IMR-90 (cell line): ENCODE measurements at regions not wholly inside any gene's neighbourhood (a gene's known extent, or its start where the extent isn't known, plus 50 kb on each side); places are given as distances from the start of the nearest gene placed in this dataset.

Source experiments
- ATAC-seq: fragments of 200-7000 bp; cut with Tn5 transposase; 2 replicates; pipeline ENCODE4 v1.9.1; 2020; ENCODE audit warnings: low read depth, mild to moderate bottlenecking, moderate library complexity
- BruUV-seq: library from RNA; stranded (reverse); fragments of 400-500 nt; replicated peaks from 2 replicates; lab custom pipeline; 2021; lab: Mats Ljungman, UMichigan
- CTCF ChIA-PET: fragments of 300-600 bp; formaldehyde crosslinking; extraction: SDS; loops from one replicate; lab custom pipeline; 2021; ENCODE audit warnings: antibody characterized with exemption; lab: Yijun Ruan, JAX
- POLR2A ChIA-PET: fragments of 300-600 bp; sonication (Branson Sonifier 250); formaldehyde crosslinking; loops from one replicate; lab custom pipeline; 2022; ENCODE audit warnings: antibody characterized with exemption; ENCODE audit not compliant: unreplicated experiment; lab: Charles Lee
- DNase-seq: peaks from one replicate; pipeline ENCODE4 v3.0.0; 2013
- H2AFZ ChIP-seq: replicated peaks from 2 replicates; pipeline ENCODE3; 2013; ENCODE audit warnings: low read length, mild to moderate bottlenecking; ENCODE audit not compliant: poor library complexity
- H2AK5ac ChIP-seq: 2 replicates; pipeline ENCODE4 v1.6.1; 2013; ENCODE audit warnings: low read depth, low read length, inconsistent platforms
- H2AK9ac ChIP-seq: replicated peaks from 2 replicates; pipeline ENCODE3; 2013; ENCODE audit warnings: mild to moderate bottlenecking, low read depth, low read length, moderate library complexity; ENCODE audit not compliant: poor library complexity
- H2BK120ac ChIP-seq: 2 replicates; pipeline ENCODE4 v1.6.1; 2013; ENCODE audit warnings: low read depth, low read length, inconsistent platforms
- H2BK15ac ChIP-seq: 3 replicates; pipeline ENCODE4 v1.6.1; 2013; ENCODE audit warnings: low read depth, low read length, inconsistent platforms
- H2BK20ac ChIP-seq: 2 replicates; pipeline ENCODE4 v1.6.1; 2013; ENCODE audit warnings: low read depth, mild to moderate bottlenecking, inconsistent platforms, low read length, moderate library complexity
- H2BK5ac ChIP-seq: 2 replicates; pipeline ENCODE4 v1.6.1; 2013; ENCODE audit warnings: mild to moderate bottlenecking, low read depth, low read length, inconsistent platforms; ENCODE audit not compliant: poor library complexity, severe bottlenecking
- H3K14ac ChIP-seq: replicated peaks from 2 replicates; pipeline ENCODE4 v1.6.1; 2013; ENCODE audit warnings: low read depth, low read length, inconsistent platforms
- H3K18ac ChIP-seq: 2 replicates; pipeline ENCODE4 v1.6.1; 2013; ENCODE audit warnings: low read depth, low read length, control low read depth
- H3K23ac ChIP-seq: 2 replicates; pipeline ENCODE4 v1.6.1; 2013; ENCODE audit warnings: low read depth, low read length, inconsistent platforms
- H3K27ac ChIP-seq: 2 replicates; pipeline ENCODE4 v1.5.1; 2013; ENCODE audit warnings: mild to moderate bottlenecking, control low read depth, low read length; ENCODE audit not compliant: insufficient read depth
- H3K27me3 ChIP-seq: 2 replicates; pipeline ENCODE4 v1.6.1; 2013; ENCODE audit warnings: low read length; ENCODE audit not compliant: control insufficient read depth, insufficient read depth
- H3K36me3 ChIP-seq: 2 replicates; pipeline ENCODE4 v1.6.1; 2013; ENCODE audit warnings: low read length, mixed read lengths; ENCODE audit not compliant: control insufficient read depth, insufficient read depth
- H3K4ac ChIP-seq: 2 replicates; pipeline ENCODE4 v1.6.1; 2013; ENCODE audit warnings: low read depth, low read length, inconsistent platforms
- H3K4me1 ChIP-seq: 2 replicates; pipeline ENCODE4 v1.6.1; 2013; ENCODE audit warnings: low read length, mixed read lengths; ENCODE audit not compliant: control insufficient read depth, insufficient read depth
- H3K4me2 ChIP-seq: 2 replicates; pipeline ENCODE4 v1.6.1; 2013; ENCODE audit warnings: low read depth, mild to moderate bottlenecking, control low read depth, low read length, moderate library complexity
- H3K4me3 ChIP-seq: 2 replicates; pipeline ENCODE4 v1.5.1; 2013; ENCODE audit warnings: low read depth, mild to moderate bottlenecking, control low read depth, low read length, moderate library complexity; ENCODE audit not compliant: insufficient read depth
- H3K56ac ChIP-seq: 2 replicates; pipeline ENCODE4 v1.6.1; 2013; ENCODE audit warnings: low read length, inconsistent platforms; ENCODE audit not compliant: insufficient read depth; ENCODE audit errors: extremely low read depth
- H3K79me1 ChIP-seq, 2 experiments: 2 replicates each; pipeline ENCODE4 v1.6.1; 2013; ENCODE audit warnings: low read length in 2 of 2, inconsistent platforms in 1 of 2, low read depth in 1 of 2
- H3K9ac ChIP-seq: 2 replicates; pipeline ENCODE4 v1.6.1; 2013; ENCODE audit warnings: low read depth, low read length, control low read depth
- H3K9me1 ChIP-seq: 2 replicates; pipeline ENCODE4 v1.6.1; 2013; ENCODE audit warnings: low read length, inconsistent platforms; ENCODE audit not compliant: insufficient read depth
- H3K9me3 ChIP-seq: 2 replicates; pipeline ENCODE4 v1.6.1; 2013; ENCODE audit warnings: low read length; ENCODE audit not compliant: control insufficient read depth, insufficient read depth
- H4K20me1 ChIP-seq: 2 replicates; pipeline ENCODE4 v1.6.1; 2013; ENCODE audit warnings: low read length, inconsistent platforms; ENCODE audit not compliant: insufficient read depth
- H4K5ac ChIP-seq: 2 replicates; pipeline ENCODE4 v1.6.1; 2013; ENCODE audit warnings: mild to moderate bottlenecking, low read depth, low read length, control low read depth
- H4K8ac ChIP-seq, 2 experiments: 2 replicates each; pipeline ENCODE4 v1.6.1; 2013; ENCODE audit warnings: low read depth in 2 of 2, low read length in 2 of 2, control low read depth in 1 of 2, inconsistent platforms in 1 of 2
- H4K91ac ChIP-seq: 2 replicates; pipeline ENCODE4 v1.6.1; 2013; ENCODE audit warnings: low read depth, low read length, inconsistent platforms; ENCODE audit not compliant: insufficient read depth
- BHLHE40 ChIP-seq: fragments of 150-350 bp; IDR thresholded peaks from 2 replicates; pipeline ENCODE4 v1.6.1; 2016; ENCODE audit warnings: mild to moderate bottlenecking, low read depth, low read length
- CEBPB ChIP-seq: IDR thresholded peaks from 2 replicates; pipeline ENCODE4 v1.6.1; 2012; ENCODE audit warnings: low read depth, low read length, improper control_type of control experiment
- CHD1 ChIP-seq: IDR thresholded peaks from 2 replicates; pipeline ENCODE4 v1.6.1; 2012; ENCODE audit warnings: low read depth, low read length, improper control_type of control experiment
- CTCF ChIP-seq: conservative IDR thresholded peaks from 2 replicates; pipeline ENCODE4 v1.5.1; 2012; ENCODE audit warnings: mild to moderate bottlenecking, low read depth, low read length, improper control_type of control experiment
- MAZ ChIP-seq: IDR thresholded peaks from 2 replicates; pipeline ENCODE4 v1.6.1; 2012; ENCODE audit warnings: low read depth, mild to moderate bottlenecking, low read length, improper control_type of control experiment, moderate library complexity, borderline replicate concordance
- POLR2A ChIP-seq: IDR thresholded peaks from 2 replicates; pipeline ENCODE4 v1.6.1; 2012; ENCODE audit warnings: mild to moderate bottlenecking, low read depth, low read length
- USF2 ChIP-seq: fragments of 150-350 bp; IDR thresholded peaks from 2 replicates; pipeline ENCODE4 v1.6.1; 2017; ENCODE audit warnings: mild to moderate bottlenecking, antibody characterized with exemption, low read length, low read depth
- WGBS, 2 experiments: methylation state at CpG; one replicate each; pipeline versions ENCODE4 v1.1.5 to v1.1.7; 2013; ENCODE audit warnings: missing lambda C conversion rate in 2 of 2; ENCODE audit not compliant: insufficient read length in 1 of 2; ENCODE audit errors: extremely low coverage in 2 of 2; 5-methylcytosine and 5-hydroxymethylcytosine counted together
- dilution Hi-C: fragments of 300-500 bp; cut with HindIII; formaldehyde crosslinking; loops from one replicate; pipeline ENCODE4 v1.14.3; 2018; ENCODE audit warnings: low sequenced_read_pairs; ENCODE audit not compliant: unreplicated experiment
- in situ Hi-C: fragments of 300-500 bp; cut with MboI; formaldehyde crosslinking; loops from 3 replicates; pipeline ENCODE4 v1.14.3; 2019; ENCODE audit warnings: low sequenced_read_pairs, inconsistent platforms, mixed read lengths
- intact Hi-C: fragments of 100-400 bp; cut with micrococcal nuclease; formaldehyde crosslinking; loops from 2 replicates; pipeline ENCODE4 v1.10.0; 2022

- H3K14ac ChIP-seq = no peak overlapping the region
- no peak overlapping the region for H3K9ac ChIP-seq
- DNase-seq = no peak
- H3K4me2 ChIP-seq = no peak overlapping the region
- no peak overlapping the region for H2AFZ ChIP-seq
- dilution Hi-C loops = no loop called here
- H3K4me1 ChIP-seq = no peaks in the 10 kb centered on the region
- H3K9me3 ChIP-seq = peaks cover 10% of the 10 kb centered on the region
- H2AK5ac ChIP-seq = no peak overlapping the region
- intact Hi-C loops = no loop called here
- ChIA-PET CTCF (interaction anchor here (0.7 kb wide), 1 partner anchor 667 kb away, joined by 4 read pairs; no protein-coding TSS in a partner anchor), POLR2A (no interaction called here)
- no peaks in the 10 kb centered on the region for H3K9me1 ChIP-seq
- no peak overlapping the region for H3K18ac ChIP-seq
- H4K20me1 ChIP-seq = no peaks in the 10 kb centered on the region
- no peak overlapping the region for H2BK20ac ChIP-seq
- no peak overlapping the region for H2BK120ac ChIP-seq
- H3K23ac ChIP-seq = no peak overlapping the region
- no peak overlapping the region for H4K8ac ChIP-seq
- no peak overlapping the region for H2BK5ac ChIP-seq
- no peak for TF ChIP-seq POLR2A
- TF ChIP-seq MAZ = no peak
- no peak for TF ChIP-seq BHLHE40
- no peak for TF ChIP-seq CHD1
- TF ChIP-seq CTCF = no peak
- TF ChIP-seq USF2 = no peak
- TF ChIP-seq CEBPB = no peak
- no peaks in the 10 kb centered on the region for H3K27me3 ChIP-seq
- H3K27ac ChIP-seq = no peak overlapping the region
- no peak overlapping the region for H3K56ac ChIP-seq
- H3K4me3 ChIP-seq = no peak overlapping the region
- H4K5ac ChIP-seq = no peak overlapping the region
- WGBS, 2 experiments = 100% methylated on average over 4 of the region's 19 CpGs; no CpG with 5 or more reads in 1 of the 2 experiments
- no peak overlapping the region for H3K4ac ChIP-seq
- no peak overlapping the region for H2BK15ac ChIP-seq
- H2AK9ac ChIP-seq = peak overlapping the region; percentile 26
- in situ Hi-C loops = no loop called here
- BruUV-seq = no TSS peak
- H4K91ac ChIP-seq = no peak overlapping the region
- ATAC-seq = no peak
- no peaks in the 10 kb centered on the region for H3K79me1 ChIP-seq
- H3K36me3 ChIP-seq = no peaks in the 10 kb centered on the region; the same call in 1 of the 2 replicates
Observed at GRCh38 chr3:110969229-110970211, 102.1 kb upstream of the NECTIN3 start.
